CD4-positive, alpha-beta T cell (primary cell): ENCODE measurements at regions not wholly inside any gene's neighbourhood (a gene's known extent, or its start where the extent isn't known, plus 50 kb on each side); places are given as distances from the start of the nearest gene placed in this dataset.

Source experiments
- ATAC-seq: fragments of 200-7000 bp; cut with Tn5 transposase; one replicate; pipeline ENCODE4 v1.10.0; 2022; ENCODE audit warnings: mild to moderate bottlenecking; ENCODE audit not compliant: poor library complexity
- CTCF ChIA-PET: fragments of 350-600 bp; sonication (Branson Sonifier 250); formaldehyde crosslinking; loops from one replicate; lab custom pipeline; 2021; ENCODE audit warnings: antibody characterized with exemption, inconsistent platforms; lab: Charles Lee
- POLR2A ChIA-PET: fragments of 350-600 bp; sonication (Branson Sonifier 250); formaldehyde crosslinking; loops from one replicate; lab custom pipeline; 2021; ENCODE audit warnings: antibody characterized with exemption, inconsistent platforms; lab: Charles Lee
- DNase-seq, 14 experiments: peaks; one replicate each; pipeline ENCODE4 v3.0.0-alpha.2; 2013 to 2020; ENCODE audit warnings: mixed read lengths in 2 of 14
- H3K27ac ChIP-seq, 2 donors: one replicate each; pipeline versions ENCODE4 v1.5.1 to v1.7.0; 2013; ENCODE audit warnings: low read length in 2 of 2, low read depth in 1 of 2, mild to moderate bottlenecking in 1 of 2
- H3K27me3 ChIP-seq, 2 experiments: 1 replicate in 1 of 2; 2 replicates in 1 of 2; pipeline versions ENCODE4 v1.6.1 to v1.7.0; 2013; ENCODE audit warnings: low read length in 2 of 2, control low read depth in 1 of 2, mild to moderate bottlenecking in 1 of 2, moderate library complexity in 1 of 2; ENCODE audit not compliant: insufficient read depth in 2 of 2, control insufficient read depth in 1 of 2
- H3K36me3 ChIP-seq: one replicate; pipeline ENCODE4 v1.6.1; 2013; ENCODE audit warnings: low read length, control low read depth; ENCODE audit not compliant: insufficient read depth
- H3K4me1 ChIP-seq: one replicate; pipeline ENCODE4 v1.6.1; 2013; ENCODE audit warnings: low read length, control low read depth; ENCODE audit not compliant: insufficient read depth
- H3K4me3 ChIP-seq: one replicate; pipeline ENCODE4 v1.5.1; 2013; ENCODE audit warnings: mild to moderate bottlenecking, low read length, moderate library complexity
- H3K9me3 ChIP-seq, 2 experiments: 1 replicate in 1 of 2; 2 replicates in 1 of 2; pipeline versions ENCODE4 v1.6.1 to v1.7.0; 2013; ENCODE audit warnings: low read length in 2 of 2, mild to moderate bottlenecking in 2 of 2, control low read depth in 1 of 2, moderate library complexity in 1 of 2; ENCODE audit not compliant: control insufficient read depth in 1 of 2, insufficient read depth in 1 of 2
- H3K27ac Mint-ChIP-seq: one replicate; pipeline ENCODE4 v1.8.0; 2020; ENCODE audit warnings: mixed read lengths
- H3K27me3 Mint-ChIP-seq: one replicate; pipeline ENCODE4 v1.8.0; 2021; ENCODE audit warnings: mixed read lengths
- H3K36me3 Mint-ChIP-seq: one replicate; pipeline ENCODE4 v1.8.0; 2021; ENCODE audit warnings: low read depth, mixed read lengths
- H3K4me1 Mint-ChIP-seq: one replicate; pipeline ENCODE4 v1.8.0; 2021; ENCODE audit warnings: low read depth, mixed read lengths
- H3K4me3 Mint-ChIP-seq: one replicate; pipeline ENCODE4 v1.8.0; 2020; ENCODE audit warnings: mild to moderate bottlenecking, mixed read lengths
- H3K9me3 Mint-ChIP-seq: one replicate; pipeline ENCODE4 v1.8.0; 2020; ENCODE audit warnings: mixed read lengths
- intact Hi-C, 2 experiments: fragments of 100-400 bp; cut with DNase I in 1 of 2; cut with micrococcal nuclease in 1 of 2; formaldehyde crosslinking; loops; one replicate each; pipeline versions ENCODE4 v1.15.1 to v1.9.0; 2023 to 2025; cut with DNase I, micrococcal nuclease
- TF ChIP-seq, protein P1 (sequence below): fragments of 200-600 bp; IDR thresholded peaks from one replicate; pipeline ENCODE4 v1.8.0; 2022; ENCODE audit warnings: antibody characterized with exemption, mild to moderate bottlenecking

- Mint-ChIP-seq H3K36me3 (no peaks in the 10 kb centered on the region), H3K27me3 (peaks cover 32% of the 10 kb centered on the region), H3K4me1 (no peaks in the 10 kb centered on the region), H3K9me3 (peaks cover 2% of the 10 kb centered on the region), H3K27ac (no peak overlapping the region), H3K4me3 (no peak overlapping the region)
- intact Hi-C loops: no loop called here
- Histone ChIP-seq H3K4me1 (no peaks in the 10 kb centered on the region), H3K4me3 (no peak overlapping the region), H3K27ac (no peak overlapping the region), H3K27me3 (no peaks in the 10 kb centered on the region), H3K9me3 (peaks cover 0 to 3% of the 10 kb centered on the region in 2 experiments), H3K36me3 (no peaks in the 10 kb centered on the region)
- TF ChIP-seq, protein P1, sequence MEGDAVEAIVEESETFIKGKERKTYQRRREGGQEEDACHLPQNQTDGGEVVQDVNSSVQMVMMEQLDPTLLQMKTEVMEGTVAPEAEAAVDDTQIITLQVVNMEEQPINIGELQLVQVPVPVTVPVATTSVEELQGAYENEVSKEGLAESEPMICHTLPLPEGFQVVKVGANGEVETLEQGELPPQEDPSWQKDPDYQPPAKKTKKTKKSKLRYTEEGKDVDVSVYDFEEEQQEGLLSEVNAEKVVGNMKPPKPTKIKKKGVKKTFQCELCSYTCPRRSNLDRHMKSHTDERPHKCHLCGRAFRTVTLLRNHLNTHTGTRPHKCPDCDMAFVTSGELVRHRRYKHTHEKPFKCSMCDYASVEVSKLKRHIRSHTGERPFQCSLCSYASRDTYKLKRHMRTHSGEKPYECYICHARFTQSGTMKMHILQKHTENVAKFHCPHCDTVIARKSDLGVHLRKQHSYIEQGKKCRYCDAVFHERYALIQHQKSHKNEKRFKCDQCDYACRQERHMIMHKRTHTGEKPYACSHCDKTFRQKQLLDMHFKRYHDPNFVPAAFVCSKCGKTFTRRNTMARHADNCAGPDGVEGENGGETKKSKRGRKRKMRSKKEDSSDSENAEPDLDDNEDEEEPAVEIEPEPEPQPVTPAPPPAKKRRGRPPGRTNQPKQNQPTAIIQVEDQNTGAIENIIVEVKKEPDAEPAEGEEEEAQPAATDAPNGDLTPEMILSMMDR: no peak
- ATAC-seq (no peak), DNase-seq (no peak)
- CTCF ChIA-PET: no interaction called here
- POLR2A ChIA-PET: no interaction called here
Observed at GRCh38 chr14:62030387-62030786, 268.2 kb downstream of the SNAPC1 start.

GRCh38 chr14:62031504-62031903 lies 269.3 kb downstream of the SNAPC1 start:
- no peak overlapping the region for H3K27ac Mint-ChIP-seq
- no peak for DNase-seq
- no peak for ATAC-seq
- H3K9me3 Mint-ChIP-seq: peaks cover 2% of the 10 kb centered on the region
- no peaks in the 10 kb centered on the region for H3K4me1 ChIP-seq
- no peaks in the 10 kb centered on the region for H3K27me3 ChIP-seq
- H3K4me3 Mint-ChIP-seq: no peak overlapping the region
- H3K27me3 Mint-ChIP-seq: peaks cover 27% of the 10 kb centered on the region
- ChIA-PET CTCF (no interaction called here), POLR2A (no interaction called here)
- TF ChIP-seq, protein P1: no peak
- peaks cover 0 to 3% of the 10 kb centered on the region in 2 experiments for H3K9me3 ChIP-seq
- H3K36me3 Mint-ChIP-seq: no peaks in the 10 kb centered on the region
- H3K4me1 Mint-ChIP-seq: no peaks in the 10 kb centered on the region
- no peak overlapping the region for H3K4me3 ChIP-seq
- no peak overlapping the region for H3K27ac ChIP-seq
- intact Hi-C loops: no loop called here
- no peaks in the 10 kb centered on the region for H3K36me3 ChIP-seq

DNA sequence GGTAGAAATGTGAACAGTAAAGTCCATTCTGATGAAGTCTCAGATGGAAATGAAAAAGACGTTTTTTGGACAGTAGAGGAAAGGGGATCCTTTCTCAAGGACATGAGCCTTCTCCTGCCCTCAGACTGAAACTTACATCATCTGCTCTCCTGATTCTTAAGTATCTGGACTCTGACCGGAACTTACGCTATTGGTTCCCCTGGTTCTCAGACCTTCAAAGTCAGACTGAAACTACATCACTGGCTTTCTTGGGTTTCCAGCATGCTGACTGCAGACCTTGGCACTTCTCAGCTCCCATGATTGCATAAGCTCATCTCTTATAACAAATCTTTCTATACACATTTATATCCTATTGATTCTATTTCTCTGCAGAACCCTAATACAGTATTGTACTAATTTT lies 291.0 kb downstream of the SNAPC1 start:
- Histone ChIP-seq H3K9me3 (peaks cover 0 to 10% of the 10 kb centered on the region in 2 experiments), H3K4me3 (no peak overlapping the region), H3K4me1 (no peaks in the 10 kb centered on the region), H3K27ac (no peak overlapping the region), H3K36me3 (no peaks in the 10 kb centered on the region), H3K27me3 (no peaks in the 10 kb centered on the region)
- H3K9me3 Mint-ChIP-seq: peaks cover 4% of the 10 kb centered on the region
- CTCF ChIA-PET: no interaction called here
- no peaks in the 10 kb centered on the region for H3K36me3 Mint-ChIP-seq
- intact Hi-C loops: loop anchor here in 1 of 2 experiments (10.0 kb wide), 1 partner anchor 52 kb away; no protein-coding TSS in a partner anchor
- TF ChIP-seq, protein P1: no peak
- no peak for ATAC-seq
- H3K4me1 Mint-ChIP-seq: no peaks in the 10 kb centered on the region
- no peak overlapping the region for H3K27ac Mint-ChIP-seq
- H3K27me3 Mint-ChIP-seq: peaks cover 10% of the 10 kb centered on the region
- no peak for DNase-seq
- H3K4me3 Mint-ChIP-seq: no peak overlapping the region
- POLR2A ChIA-PET: no interaction called here
